WTC11 (cell line): ENCODE measurements at regions not wholly inside any gene's neighbourhood (a gene's known extent, or its start where the extent isn't known, plus 50 kb on each side); places are given as distances from the start of the nearest gene placed in this dataset.

Experiments used
- ATAC-seq: fragments of 200-7000 bp; cut with Tn5 transposase; 2 replicates; pipeline ENCODE4 v1.10.0; 2021; ENCODE audit warnings: mild to moderate bottlenecking, moderate library complexity
- CTCF ChIA-PET: fragments of 300-600 bp; sonication (Branson Sonifier 250); formaldehyde crosslinking; loops from one replicate; lab custom pipeline; 2021; ENCODE audit warnings: antibody characterized with exemption; lab: Charles Lee
- POLR2A ChIA-PET: fragments of 350-600 bp; sonication (Branson Sonifier 250); formaldehyde crosslinking; loops from one replicate; lab custom pipeline; 2021; ENCODE audit warnings: antibody characterized with exemption; lab: Charles Lee
- DNase-seq: peaks from one replicate; pipeline ENCODE4 v3.0.0; 2021; ENCODE audit warnings: low spot score
- H3K27ac Mint-ChIP-seq: 2 replicates; pipeline ENCODE4 v1.8.0; 2021; ENCODE audit warnings: mixed read lengths
- H3K27me3 Mint-ChIP-seq: 2 replicates; pipeline ENCODE4 v1.8.0; 2021; ENCODE audit warnings: low read depth, mild to moderate bottlenecking, moderate library complexity, mixed read lengths
- H3K36me3 Mint-ChIP-seq: 2 replicates; pipeline ENCODE4 v1.8.0; 2021; ENCODE audit warnings: mixed read lengths
- H3K4me1 Mint-ChIP-seq: 2 replicates; pipeline ENCODE4 v1.8.0; 2022; ENCODE audit warnings: mixed read lengths
- H3K4me3 Mint-ChIP-seq: 2 replicates; pipeline ENCODE4 v1.8.0; 2021; ENCODE audit warnings: mild to moderate bottlenecking, moderate library complexity, mixed read lengths
- H3K9me3 Mint-ChIP-seq: 2 replicates; pipeline ENCODE4 v1.8.0; 2021; ENCODE audit warnings: mixed read lengths
- ATF2 ChIP-seq: sonication (generic); formaldehyde crosslinking; IDR thresholded peaks from 2 replicates; pipeline ENCODE4 v1.8.1; 2022; ENCODE audit warnings: low read depth, missing genetic modification reagents, borderline replicate concordance
- CDX4 ChIP-seq: fragments of 250-450 bp; sonication (Bioruptor Pico); IDR thresholded peaks from 2 replicates; pipeline ENCODE4 v1.9.0; 2021; ENCODE audit warnings: moderate library complexity, mild to moderate bottlenecking, inconsistent platforms, borderline replicate concordance
- CREM ChIP-seq: sonication (generic); formaldehyde crosslinking; IDR thresholded peaks from 2 replicates; pipeline ENCODE4 v1.8.1; 2022; ENCODE audit warnings: mild to moderate bottlenecking, missing genetic modification reagents, moderate library complexity
- E2F5 ChIP-seq: sonication (generic); formaldehyde crosslinking; IDR thresholded peaks from 2 replicates; pipeline ENCODE4 v1.8.1; 2022; ENCODE audit warnings: mild to moderate bottlenecking, moderate library complexity, missing genetic modification reagents
- ELF4 ChIP-seq: sonication (generic); formaldehyde crosslinking; IDR thresholded peaks from 2 replicates; pipeline ENCODE4 v1.8.1; 2022; ENCODE audit warnings: low read depth, mild to moderate bottlenecking, moderate library complexity, missing genetic modification reagents
- EMX1 ChIP-seq: fragments of 250-450 bp; sonication (Bioruptor Pico); IDR thresholded peaks from 2 replicates; pipeline ENCODE4 v1.8.0; 2021; ENCODE audit warnings: mild to moderate bottlenecking
- ERG ChIP-seq: fragments of 250-450 bp; sonication (Bioruptor Pico); IDR thresholded peaks from 2 replicates; pipeline ENCODE4 v1.8.0; 2021; ENCODE audit warnings: mild to moderate bottlenecking
- ETV6 ChIP-seq: sonication (generic); formaldehyde crosslinking; IDR thresholded peaks from 2 replicates; pipeline ENCODE4 v1.8.1; 2022; ENCODE audit warnings: mild to moderate bottlenecking, missing genetic modification reagents
- FOXJ3 ChIP-seq: sonication (generic); formaldehyde crosslinking; IDR thresholded peaks from 2 replicates; pipeline ENCODE4 v1.9.0; 2021; ENCODE audit warnings: missing genetic modification reagents, mild to moderate bottlenecking, borderline replicate concordance
- FOXK1 ChIP-seq: sonication (generic); formaldehyde crosslinking; IDR thresholded peaks from 2 replicates; pipeline ENCODE4 v1.8.0; 2022; ENCODE audit warnings: mild to moderate bottlenecking, moderate library complexity, missing genetic modification reagents
- GABPB1 ChIP-seq: sonication (generic); formaldehyde crosslinking; IDR thresholded peaks from 2 replicates; pipeline ENCODE4 v1.8.1; 2023; ENCODE audit warnings: mild to moderate bottlenecking, missing genetic modification reagents
- GTF2I ChIP-seq: fragments of 250-450 bp; sonication (Bioruptor Pico); conservative IDR thresholded peaks from 2 replicates; pipeline ENCODE4 v1.4.0; 2021; ENCODE audit warnings: mild to moderate bottlenecking
- JUN ChIP-seq: sonication (generic); formaldehyde crosslinking; IDR thresholded peaks from 2 replicates; pipeline ENCODE4 v1.8.0; 2023; ENCODE audit warnings: mild to moderate bottlenecking, missing genetic modification reagents
- NFATC4 ChIP-seq: fragments of 250-450 bp; sonication (Bioruptor Pico); IDR thresholded peaks from 2 replicates; pipeline ENCODE4 v1.9.0; 2021; ENCODE audit warnings: mild to moderate bottlenecking
- NFE2L1 ChIP-seq: sonication (generic); formaldehyde crosslinking; IDR thresholded peaks from 2 replicates; pipeline ENCODE4 v1.8.1; 2023; ENCODE audit warnings: missing genetic modification reagents
- NR2C2 ChIP-seq: sonication (generic); formaldehyde crosslinking; IDR thresholded peaks from 2 replicates; pipeline ENCODE4 v1.8.0; 2022; ENCODE audit warnings: mild to moderate bottlenecking, missing genetic modification reagents
- OVOL2 ChIP-seq: fragments of 250-450 bp; sonication (Bioruptor Pico); IDR thresholded peaks from 2 replicates; pipeline ENCODE4 v1.9.0; 2021; ENCODE audit warnings: mild to moderate bottlenecking, borderline replicate concordance
- RELA ChIP-seq: sonication (generic); formaldehyde crosslinking; IDR thresholded peaks from 2 replicates; pipeline ENCODE4 v1.8.1; 2022; ENCODE audit warnings: missing genetic modification reagents, mild to moderate bottlenecking, borderline replicate concordance
- SP1 ChIP-seq: sonication (generic); formaldehyde crosslinking; conservative IDR thresholded peaks from 2 replicates; pipeline ENCODE4 v1.8.1; 2022; ENCODE audit warnings: missing genetic modification reagents
- ZNF219 ChIP-seq: sonication (generic); formaldehyde crosslinking; IDR thresholded peaks from 2 replicates; pipeline ENCODE4 v1.8.0; 2023; ENCODE audit warnings: missing genetic modification reagents, mild to moderate bottlenecking, borderline replicate concordance
- ZNF232 ChIP-seq: sonication (generic); formaldehyde crosslinking; IDR thresholded peaks from 2 replicates; pipeline ENCODE4 v1.8.0; 2022; ENCODE audit warnings: mild to moderate bottlenecking, missing genetic modification reagents
- ZNF263 ChIP-seq: sonication (generic); formaldehyde crosslinking; IDR thresholded peaks from 2 replicates; pipeline ENCODE4 v1.8.1; 2022; ENCODE audit warnings: low read depth, mild to moderate bottlenecking, moderate library complexity, missing genetic modification reagents
- ZNF423 ChIP-seq: fragments of 250-450 bp; sonication (Bioruptor Pico); IDR thresholded peaks from 2 replicates; pipeline ENCODE4 v2.1.2; 2022; ENCODE audit warnings: mild to moderate bottlenecking, moderate library complexity

- TF ChIP-seq ATF2 (CRISPR knock-in tag): no peak
- no peak for TF ChIP-seq ELF4 (CRISPR knock-in tag)
- TF ChIP-seq GTF2I (CRISPR knock-in tag): no peak
- TF ChIP-seq E2F5: no peak
- TF ChIP-seq JUN (CRISPR knock-in tag): no peak
- TF ChIP-seq SP1 (CRISPR knock-in tag): no peak
- TF ChIP-seq, all 79 proteins: peak for 0
These were observed 120.3 kb upstream of the DKK2 start (continued) for GRCh38 chr4:107156443-107156842.

GRCh38 chr4:107155366-107155765 is 119.3 kb upstream of the DKK2 start:
- ATAC-seq (no peak), DNase-seq (no peak)
- H3K36me3 Mint-ChIP-seq: no peaks in the 10 kb centered on the region
- CTCF ChIA-PET: no interaction called here
- POLR2A ChIA-PET: no interaction called here
- peaks cover 5% of the 10 kb centered on the region; the same call in 1 of the 2 replicates for H3K9me3 Mint-ChIP-seq
- no peaks in the 10 kb centered on the region for H3K27me3 Mint-ChIP-seq
- no peak overlapping the region for H3K4me3 Mint-ChIP-seq
- peaks cover 28% of the 10 kb centered on the region for H3K4me1 Mint-ChIP-seq
- no peak for TF ChIP-seq EMX1 (CRISPR knock-in tag)
- TF ChIP-seq ATF2 (CRISPR knock-in tag): no peak
- no peak for TF ChIP-seq GABPB1 (CRISPR knock-in tag)
- TF ChIP-seq NR2C2 (CRISPR knock-in tag): no peak
- no peak for TF ChIP-seq ZNF423 (CRISPR knock-in tag)
- no peak overlapping the region for H3K27ac Mint-ChIP-seq

- CTCF ChIA-PET: interaction anchor here (1.1 to 1.2 kb wide), 2 partner anchors 24 to 37 kb away, joined by 3 to 4 read pairs; no protein-coding TSS in a partner anchor
- no peak for TF ChIP-seq FOXK1 (CRISPR knock-in tag)
- no peak for TF ChIP-seq NFE2L1
- no peak for TF ChIP-seq ZNF219 (CRISPR knock-in tag)
- TF ChIP-seq CREM: no peak
- TF ChIP-seq ZNF263 (CRISPR knock-in tag): no peak
- TF ChIP-seq RELA (CRISPR knock-in tag): no peak
- TF ChIP-seq ZNF232 (CRISPR knock-in tag): no peak
- TF ChIP-seq OVOL2: no peak
- TF ChIP-seq CDX4 (CRISPR knock-in tag): no peak
- no peak for TF ChIP-seq ERG (CRISPR knock-in tag)
- TF ChIP-seq ETV6: no peak
- TF ChIP-seq FOXJ3 (CRISPR knock-in tag): no peak
- TF ChIP-seq NFATC4 (CRISPR knock-in tag): no peak
These were observed 117.8 kb upstream of the DKK2 start for GRCh38 chr4:107153956-107154355.

More at GRCh38 chr4:107153956-107154355, 117.8 kb upstream of the DKK2 start:
- H3K36me3 Mint-ChIP-seq: no peaks in the 10 kb centered on the region
- POLR2A ChIA-PET: no interaction called here
- peaks cover 5% of the 10 kb centered on the region; the same call in 1 of the 2 replicates for H3K9me3 Mint-ChIP-seq
- no peak overlapping the region for H3K27ac Mint-ChIP-seq
- no peak overlapping the region for H3K4me3 Mint-ChIP-seq
- no peaks in the 10 kb centered on the region for H3K27me3 Mint-ChIP-seq
- peaks cover 30% of the 10 kb centered on the region for H3K4me1 Mint-ChIP-seq
- ATAC-seq: no peak
- no peak for DNase-seq
